Uterus (tissue), 3 donors: ENCODE measurements at regions not wholly inside any gene's neighbourhood (a gene's known extent, or its start where the extent isn't known, plus 50 kb on each side); places are given as distances from the start of the nearest gene placed in this dataset.

Experiments used
- DNase-seq, 2 donors: peaks; one replicate each; pipeline ENCODE4 v3.0.0-alpha.2; 2019 to 2020
- H3K27ac ChIP-seq, 2 donors: fragments of 200-600 bp; sonication (generic); 1 replicate in 1 of 2; 2 replicates in 1 of 2; pipeline ENCODE4 v1.5.1; 2016 to 2018
- H3K27me3 ChIP-seq, 2 donors: fragments of 200-600 bp; sonication (generic); one replicate each; pipeline ENCODE4 v1.5.1; 2018 to 2019; ENCODE audit warnings: control low read depth in 1 of 2
- H3K36me3 ChIP-seq, 2 donors: fragments of 200-600 bp; sonication (generic); one replicate each; pipeline ENCODE4 v1.5.1; 2019; ENCODE audit warnings: control low read depth in 1 of 2
- H3K4me1 ChIP-seq, 2 donors: fragments of 200-600 bp; sonication (generic); one replicate each; pipeline ENCODE4 v1.5.1; 2018 to 2019; ENCODE audit warnings: control low read depth in 1 of 2
- H3K4me3 ChIP-seq, 2 donors: fragments of 200-600 bp; sonication (generic); 1 replicate in 1 of 2; 2 replicates in 1 of 2; pipeline ENCODE4 v1.5.1; 2018 to 2019; ENCODE audit warnings: mild to moderate bottlenecking in 1 of 2
- H3K9me3 ChIP-seq, 2 donors: fragments of 200-600 bp; sonication (generic); one replicate each; pipeline ENCODE4 v1.5.1; 2019; ENCODE audit warnings: control low read depth in 1 of 2
- POLR2A ChIP-seq, 2 donors: fragments of 450-650 bp; IDR thresholded peaks; one replicate each; pipeline ENCODE4 v1.6.1; 2016; ENCODE audit warnings: antibody characterized with exemption in 2 of 2, mild to moderate bottlenecking in 1 of 2, moderate library complexity in 1 of 2
- intact Hi-C: fragments of 100-400 bp; cut with DNase I; formaldehyde crosslinking; loops from one replicate; pipeline ENCODE4 v1.15.1; 2023; ENCODE audit warnings: low total_unique reads
- TF ChIP-seq, protein P1 (sequence below), 4 experiments: fragments of 200-600 bp in 2 of 4; fragments of 450-650 bp in 2 of 4; sonication (generic) in 2 of 4; IDR thresholded peaks; one replicate each; pipeline ENCODE4 v1.5.1; 2016 to 2019; ENCODE audit warnings: antibody characterized with exemption in 4 of 4, mild to moderate bottlenecking in 2 of 4, moderate library complexity in 1 of 4
- donor health status: DM: yes; HTN: yes; CAD: no.

DNA sequence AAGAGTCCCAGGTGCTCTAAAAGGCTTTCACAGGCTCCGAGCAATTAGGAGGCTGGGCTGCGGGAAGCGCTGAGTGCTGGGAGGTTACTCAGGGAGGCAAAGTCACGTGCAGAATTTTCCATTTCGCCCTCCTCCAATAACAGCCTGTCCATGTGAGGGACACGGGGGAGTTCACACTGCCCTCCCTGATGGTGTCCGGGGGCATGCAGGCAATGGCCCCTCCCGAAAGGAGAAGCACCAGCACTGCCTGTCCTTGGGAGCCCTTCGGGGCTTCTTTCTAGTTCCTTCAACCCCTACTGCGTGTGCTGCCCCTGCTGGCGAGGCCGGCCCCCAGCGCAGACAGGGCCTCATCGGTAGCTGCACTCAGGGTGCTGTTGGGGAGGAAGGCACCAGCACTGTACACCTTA is 63.1 kb upstream of the HPCAL1 start:
- Histone ChIP-seq H3K4me1 (no peaks in the 10 kb centered on the region), H3K36me3 (no peaks in the 10 kb centered on the region), H3K4me3 (no peak overlapping the region), H3K9me3 (no peaks in the 10 kb centered on the region), H3K27me3 (no peaks in the 10 kb centered on the region), H3K27ac (no peak overlapping the region)
- intact Hi-C loops = no loop called here
- no peak for TF ChIP-seq POLR2A (IDR thresholded peaks at IDR 0.05)
- TF ChIP-seq, protein P1, sequence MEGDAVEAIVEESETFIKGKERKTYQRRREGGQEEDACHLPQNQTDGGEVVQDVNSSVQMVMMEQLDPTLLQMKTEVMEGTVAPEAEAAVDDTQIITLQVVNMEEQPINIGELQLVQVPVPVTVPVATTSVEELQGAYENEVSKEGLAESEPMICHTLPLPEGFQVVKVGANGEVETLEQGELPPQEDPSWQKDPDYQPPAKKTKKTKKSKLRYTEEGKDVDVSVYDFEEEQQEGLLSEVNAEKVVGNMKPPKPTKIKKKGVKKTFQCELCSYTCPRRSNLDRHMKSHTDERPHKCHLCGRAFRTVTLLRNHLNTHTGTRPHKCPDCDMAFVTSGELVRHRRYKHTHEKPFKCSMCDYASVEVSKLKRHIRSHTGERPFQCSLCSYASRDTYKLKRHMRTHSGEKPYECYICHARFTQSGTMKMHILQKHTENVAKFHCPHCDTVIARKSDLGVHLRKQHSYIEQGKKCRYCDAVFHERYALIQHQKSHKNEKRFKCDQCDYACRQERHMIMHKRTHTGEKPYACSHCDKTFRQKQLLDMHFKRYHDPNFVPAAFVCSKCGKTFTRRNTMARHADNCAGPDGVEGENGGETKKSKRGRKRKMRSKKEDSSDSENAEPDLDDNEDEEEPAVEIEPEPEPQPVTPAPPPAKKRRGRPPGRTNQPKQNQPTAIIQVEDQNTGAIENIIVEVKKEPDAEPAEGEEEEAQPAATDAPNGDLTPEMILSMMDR (IDR thresholded peaks at IDR 0.05) = peak in 2 of 4 experiments; percentile 2 to 25
- DNase-seq = peak; percentile 40 to 50

DNA sequence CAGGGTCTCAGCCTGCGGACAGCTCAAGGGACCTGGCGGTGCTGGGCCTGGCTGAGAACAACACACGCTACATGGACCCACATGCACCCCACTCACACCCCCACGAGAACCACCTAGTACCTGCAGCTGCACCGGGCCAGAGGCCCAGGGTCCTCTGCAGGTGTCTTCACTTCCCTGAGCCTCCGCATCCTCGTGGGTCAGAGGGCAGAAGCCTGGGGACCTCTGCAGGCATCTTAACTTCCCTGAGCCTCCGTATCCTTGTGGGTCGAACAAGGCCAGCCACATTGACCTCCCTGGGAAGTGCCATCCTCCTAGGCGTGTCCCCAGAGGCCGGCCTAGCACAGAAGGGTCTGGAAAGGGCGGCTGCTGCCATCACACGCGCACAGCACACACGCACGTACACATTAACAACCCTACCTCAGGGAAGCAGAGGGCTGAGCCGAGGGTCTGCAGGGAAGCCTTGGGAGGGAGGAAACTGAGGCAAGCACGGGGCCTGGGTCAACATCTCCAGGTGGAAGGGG is 62.5 kb upstream of the HPCAL1 start:
- Histone ChIP-seq H3K9me3 (no peaks in the 10 kb centered on the region), H3K4me3 (no peak overlapping the region), H3K27ac (no peak overlapping the region), H3K36me3 (no peaks in the 10 kb centered on the region), H3K4me1 (no peaks in the 10 kb centered on the region), H3K27me3 (no peaks in the 10 kb centered on the region)
- intact Hi-C loops = no loop called here
- DNase-seq = peak in 1 of 2 donors; percentile 9
- no peak for TF ChIP-seq POLR2A (IDR thresholded peaks at IDR 0.05)
- TF ChIP-seq, protein P1 (IDR thresholded peaks at IDR 0.05) = no peak

DNA sequence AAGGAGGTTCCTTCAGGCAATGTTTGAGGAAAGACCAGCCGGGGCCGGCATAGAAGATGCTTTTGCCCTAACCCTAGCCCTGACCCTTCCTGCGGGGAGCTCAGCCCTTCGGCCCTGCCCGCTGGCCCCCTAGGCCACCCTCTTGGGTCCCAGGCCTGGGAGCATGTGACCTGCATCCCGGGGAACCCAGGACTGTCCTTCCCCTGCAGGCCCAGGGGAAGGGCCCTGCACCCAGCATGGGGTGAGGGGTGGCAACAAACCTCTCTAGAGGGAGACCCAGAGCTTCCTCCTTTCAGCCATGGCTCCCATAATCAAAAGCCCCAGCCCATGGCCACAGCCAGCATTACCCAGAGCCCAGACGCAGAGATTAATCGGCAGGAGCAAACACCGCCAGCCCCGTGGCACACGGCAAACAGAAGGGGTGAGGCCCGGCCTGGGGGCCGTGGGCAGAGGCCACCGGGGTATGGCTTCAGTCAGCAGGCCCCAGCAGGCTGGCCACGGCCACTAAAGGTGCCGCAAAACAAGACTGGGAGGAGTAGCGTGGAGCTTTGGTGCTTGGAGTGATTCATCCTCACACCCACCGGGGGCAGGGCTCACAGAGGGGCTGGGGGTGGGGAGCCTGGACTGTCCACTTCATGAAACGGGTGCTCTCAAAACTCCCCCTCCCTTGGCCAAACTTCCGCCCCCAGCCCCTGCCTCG is 61.6 kb upstream of the HPCAL1 start:
- peak in 1 of 2 donors; percentile 3 for DNase-seq
- intact Hi-C loops = no loop called here

DNA sequence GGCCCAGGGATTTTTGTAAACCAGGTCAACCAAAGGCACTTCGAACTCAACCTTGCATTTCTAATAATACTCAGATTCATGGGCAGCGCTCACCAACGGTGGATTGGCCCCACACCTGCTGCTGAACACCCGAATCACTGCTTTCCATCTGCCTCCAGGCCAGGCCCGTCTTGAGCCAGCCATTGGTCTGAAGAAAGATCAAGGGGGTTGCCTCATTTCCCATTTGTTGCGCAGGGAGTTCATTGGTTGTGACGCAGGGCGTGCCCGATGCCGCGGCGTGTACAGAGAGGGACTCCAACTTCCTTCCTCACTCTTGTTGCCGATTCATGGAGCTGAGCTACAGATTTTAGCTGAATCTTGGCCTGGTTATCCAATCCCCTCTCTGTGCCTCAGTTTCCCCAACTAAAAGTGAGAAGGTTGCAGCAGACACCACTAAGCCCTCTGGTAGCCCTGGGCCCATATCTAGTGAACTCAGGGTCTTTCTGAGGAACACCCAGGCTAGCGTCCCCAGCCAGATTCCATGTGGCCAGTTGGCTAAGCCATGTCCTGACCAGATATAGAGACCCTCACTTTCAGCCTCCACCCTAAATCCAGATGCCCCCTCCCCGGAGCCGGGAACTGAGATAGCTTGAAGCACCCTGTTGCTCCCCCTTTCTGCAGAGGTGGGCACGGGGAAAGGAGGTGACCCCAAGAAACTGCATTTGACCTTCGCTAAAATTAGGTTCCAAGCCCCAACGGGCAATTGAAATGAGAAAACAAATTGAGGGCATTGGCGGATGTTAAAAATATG is 60.9 kb upstream of the HPCAL1 start:
- H3K27me3 ChIP-seq = no peaks in the 10 kb centered on the region
- H3K9me3 ChIP-seq = no peaks in the 10 kb centered on the region
- H3K4me3 ChIP-seq = no peak overlapping the region
- no peaks in the 10 kb centered on the region for H3K4me1 ChIP-seq
- intact Hi-C loops = no loop called here
- no peak for DNase-seq
- TF ChIP-seq POLR2A (IDR thresholded peaks at IDR 0.05) = no peak
- TF ChIP-seq, protein P1 (IDR thresholded peaks at IDR 0.05) = no peak
- no peak overlapping the region for H3K27ac ChIP-seq
- H3K36me3 ChIP-seq = no peaks in the 10 kb centered on the region

More for the DNA sequence above, 61.6 kb upstream of the HPCAL1 start:
- Histone ChIP-seq H3K9me3 (no peaks in the 10 kb centered on the region), H3K27me3 (no peaks in the 10 kb centered on the region), H3K36me3 (no peaks in the 10 kb centered on the region), H3K27ac (no peak overlapping the region), H3K4me3 (no peak overlapping the region), H3K4me1 (no peaks in the 10 kb centered on the region)
- TF ChIP-seq, protein P1 (IDR thresholded peaks at IDR 0.05) = no peak
- no peak for TF ChIP-seq POLR2A (IDR thresholded peaks at IDR 0.05)

DNA sequence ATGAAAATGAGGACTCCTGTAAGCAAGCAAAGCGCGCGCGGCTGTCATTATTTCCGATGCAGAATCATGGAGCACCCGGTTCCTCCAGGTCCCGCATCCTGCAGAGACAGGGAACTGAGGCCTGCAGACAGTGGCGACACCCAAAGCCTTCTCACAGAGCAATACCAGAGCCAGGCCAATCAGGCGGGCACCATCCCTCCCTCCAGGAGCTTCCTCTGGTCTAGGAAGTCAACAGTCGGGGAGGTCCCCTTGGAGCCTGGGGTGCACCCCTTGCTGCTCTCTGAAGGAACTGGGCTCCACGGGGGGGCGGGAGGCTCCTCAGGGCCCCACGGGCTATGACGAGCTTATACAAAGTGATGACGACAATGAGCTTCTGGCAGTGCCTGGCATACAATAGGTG is 60.3 kb upstream of the HPCAL1 start:
- H3K9me3 ChIP-seq = no peaks in the 10 kb centered on the region
- H3K4me3 ChIP-seq = no peak overlapping the region
- no peaks in the 10 kb centered on the region for H3K27me3 ChIP-seq
- intact Hi-C loops = no loop called here
- H3K27ac ChIP-seq = no peak overlapping the region
- DNase-seq = no peak
- no peak for TF ChIP-seq POLR2A (IDR thresholded peaks at IDR 0.05)
- TF ChIP-seq, protein P1 (IDR thresholded peaks at IDR 0.05) = no peak
- H3K36me3 ChIP-seq = no peaks in the 10 kb centered on the region
- H3K4me1 ChIP-seq = no peaks in the 10 kb centered on the region
